DND-41 (cell line): ENCODE measurements at regions not wholly inside any gene's neighbourhood (a gene's known extent, or its start where the extent isn't known, plus 50 kb on each side); places are given as distances from the start of the nearest gene placed in this dataset.
A peak's percentile ranks its signal among the peaks of the same experiment; 100 is the strongest.

Experiments used
- ATAC-seq: fragments of 200-7000 bp; cut with Tn5 transposase; 3 replicates; pipeline ENCODE4 v1.9.1; 2021; ENCODE audit warnings: low read depth; ENCODE audit not compliant: insufficient read depth
- DNase-seq: peaks from one replicate; pipeline ENCODE4 v3.0.0-alpha.2; 2020
- H2AFZ ChIP-seq: 2 replicates; pipeline ENCODE4 v1.6.0; 2012; ENCODE audit warnings: low read depth, low read length
- H3K27ac ChIP-seq: 2 replicates; pipeline ENCODE4 v1.5.1; 2012; ENCODE audit warnings: low read length, inconsistent platforms
- H3K27me3 ChIP-seq: fragments of 200-600 bp; sonication (generic); 2 replicates; pipeline ENCODE4 v1.6.0; 2012; ENCODE audit warnings: low read length, mild to moderate bottlenecking, inconsistent platforms; ENCODE audit not compliant: insufficient read depth, poor library complexity
- H3K36me3 ChIP-seq: 2 replicates; pipeline ENCODE4 v1.5.1; 2012; ENCODE audit warnings: low read length, inconsistent platforms; ENCODE audit not compliant: insufficient read depth
- H3K4me1 ChIP-seq: 2 replicates; pipeline ENCODE4 v1.5.1; 2012; ENCODE audit warnings: mild to moderate bottlenecking, low read length; ENCODE audit not compliant: insufficient read depth
- H3K4me2 ChIP-seq: 2 replicates; pipeline ENCODE4 v1.6.0; 2012; ENCODE audit warnings: mild to moderate bottlenecking, moderate library complexity, low read length, inconsistent platforms; ENCODE audit not compliant: insufficient read depth
- H3K4me3 ChIP-seq, 2 experiments: fragments of 200-600 bp in 1 of 2; shearing (Covaris generic) in 1 of 2; 2 replicates each; pipeline ENCODE4 v1.5.1; 2012 to 2016; ENCODE audit warnings: inconsistent platforms in 2 of 2, low read length in 2 of 2, mild to moderate bottlenecking in 2 of 2, low read depth in 1 of 2, moderate library complexity in 1 of 2
- H3K79me2 ChIP-seq: 2 replicates; pipeline ENCODE4 v1.6.0; 2012; ENCODE audit warnings: low read length, inconsistent platforms; ENCODE audit not compliant: insufficient read depth
- H3K9ac ChIP-seq: 2 replicates; pipeline ENCODE4 v1.6.0; 2012; ENCODE audit warnings: low read depth, mild to moderate bottlenecking, inconsistent platforms, low read length, moderate library complexity
- H3K9me3 ChIP-seq: 2 replicates; pipeline ENCODE4 v1.5.1; 2012; ENCODE audit warnings: low read length, moderate library complexity, mild to moderate bottlenecking, inconsistent platforms; ENCODE audit not compliant: insufficient read depth, severe bottlenecking
- H4K20me1 ChIP-seq: 2 replicates; pipeline ENCODE4 v1.6.0; 2012; ENCODE audit warnings: low read length; ENCODE audit not compliant: insufficient read depth
- CTCF ChIP-seq: IDR thresholded peaks from 2 replicates; pipeline ENCODE4 v1.5.1; 2012; ENCODE audit warnings: borderline replicate concordance, low read length, moderate library complexity, mild to moderate bottlenecking; ENCODE audit not compliant: poor library complexity, severe bottlenecking; ENCODE audit errors: extremely low read depth
- EZH2 ChIP-seq: IDR thresholded peaks from 3 replicates; pipeline ENCODE4 v1.6.1; 2012; ENCODE audit warnings: borderline replicate concordance, low read depth, mild to moderate bottlenecking, moderate library complexity, low read length, inconsistent platforms; ENCODE audit not compliant: severe bottlenecking

- Histone ChIP-seq H3K36me3 (no peaks in the 10 kb centered on the region), H3K9me3 (no peaks in the 10 kb centered on the region), H3K79me2 (no peaks in the 10 kb centered on the region), H3K4me2 (no peak overlapping the region), H3K9ac (no peak overlapping the region), H3K4me1 (peaks cover 16% of the 10 kb centered on the region), H3K27ac (no peak overlapping the region; the same call in 1 of the 2 replicates), H2AFZ (no peak overlapping the region), H3K4me3 (no peak overlapping the region), H3K27me3 (no peaks in the 10 kb centered on the region), H4K20me1 (no peaks in the 10 kb centered on the region)
- DNase-seq = peak; percentile 30
- TF ChIP-seq EZH2 (no peak), CTCF (no peak)
- ATAC-seq = peak; percentile 87
Observed at GRCh38 chr5:124210111-124210910, 536.1 kb downstream of the ZNF608 start.

- DNase-seq = no peak
- peaks cover 16% of the 10 kb centered on the region for H3K4me1 ChIP-seq
- TF ChIP-seq CTCF (no peak), EZH2 (no peak)
- ATAC-seq = no peak
- no peak overlapping the region for H2AFZ ChIP-seq
- H3K9ac ChIP-seq = no peak overlapping the region
- no peaks in the 10 kb centered on the region for H3K36me3 ChIP-seq
- no peak overlapping the region for H3K4me3 ChIP-seq
- H3K9me3 ChIP-seq = peaks cover 15% of the 10 kb centered on the region
- H4K20me1 ChIP-seq = no peaks in the 10 kb centered on the region
- no peak overlapping the region for H3K4me2 ChIP-seq
- H3K27ac ChIP-seq = no peak overlapping the region
- no peaks in the 10 kb centered on the region for H3K27me3 ChIP-seq
- H3K79me2 ChIP-seq = no peaks in the 10 kb centered on the region
Observed at GRCh38 chr5:124207118-124207517, 539.3 kb downstream of the ZNF608 start.

- peaks cover 15% of the 10 kb centered on the region for H3K9me3 ChIP-seq
- no peaks in the 10 kb centered on the region for H3K36me3 ChIP-seq
- H3K27me3 ChIP-seq = no peaks in the 10 kb centered on the region
- no peaks in the 10 kb centered on the region for H4K20me1 ChIP-seq
- H3K27ac ChIP-seq = no peak overlapping the region
- no peak overlapping the region for H2AFZ ChIP-seq
- DNase-seq (no peak), ATAC-seq (no peak)
- H3K4me1 ChIP-seq = peaks cover 16% of the 10 kb centered on the region
- no peak overlapping the region for H3K9ac ChIP-seq
- TF ChIP-seq CTCF (no peak), EZH2 (no peak)
- no peak overlapping the region for H3K4me3 ChIP-seq
- H3K4me2 ChIP-seq = no peak overlapping the region
- H3K79me2 ChIP-seq = no peaks in the 10 kb centered on the region
Observed at GRCh38 chr5:124206540-124206939, 539.9 kb downstream of the ZNF608 start.
